Stomach (tissue), 4 donors: ENCODE measurements at regions not wholly inside any gene's neighbourhood (a gene's known extent, or its start where the extent isn't known, plus 50 kb on each side); places are given as distances from the start of the nearest gene placed in this dataset.

ENCODE experiments used
- EP300 ChIP-seq: sonication (generic); formaldehyde crosslinking; IDR thresholded peaks from one replicate; pipeline ENCODE4 v1.6.1; 2017; ENCODE audit warnings: antibody characterized with exemption
- POLR2A ChIP-seq, 4 donors: fragments of 450-650 bp; IDR thresholded peaks; one replicate each; pipeline ENCODE4 v1.6.1; 2016; ENCODE audit warnings: antibody characterized with exemption in 4 of 4, control low read depth in 2 of 4, mild to moderate bottlenecking in 1 of 4, moderate library complexity in 1 of 4
- POLR2AphosphoS5 ChIP-seq, 3 donors: sonication (generic); formaldehyde crosslinking; IDR thresholded peaks; one replicate each; pipeline ENCODE4 v1.6.1; 2016; ENCODE audit warnings: antibody characterized with exemption in 3 of 3
- TF ChIP-seq, protein P1 (sequence below), 7 experiments: fragments of 450-650 bp in 4 of 7; fragments of 200-600 bp in 3 of 7; sonication (generic) in 3 of 7; IDR thresholded peaks; one replicate each; pipeline ENCODE4 v1.5.1; 2016 to 2019; ENCODE audit warnings: antibody characterized with exemption in 7 of 7, control low read depth in 2 of 7, mild to moderate bottlenecking in 1 of 7

DNA sequence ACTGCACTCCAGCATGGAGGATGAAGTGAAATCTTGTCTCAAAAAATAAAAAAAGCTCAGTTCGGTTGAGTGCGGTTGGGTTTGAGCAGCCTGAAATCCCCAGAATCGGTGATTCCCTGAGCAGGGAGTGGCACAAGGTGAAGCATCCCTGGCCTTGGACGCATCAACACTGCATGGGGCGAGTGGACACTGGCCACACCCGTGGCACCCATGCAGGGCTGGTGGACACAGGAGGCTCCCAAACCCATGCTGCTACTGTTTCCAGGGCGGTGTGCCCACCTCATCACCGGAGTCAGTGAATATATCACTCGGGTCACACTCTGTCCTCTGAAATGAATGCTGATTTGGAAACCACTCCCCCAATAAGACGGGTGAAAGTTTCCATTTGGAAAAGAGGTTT, 53.4 kb upstream of the ACTRT2 start:
- TF ChIP-seq, protein P1, sequence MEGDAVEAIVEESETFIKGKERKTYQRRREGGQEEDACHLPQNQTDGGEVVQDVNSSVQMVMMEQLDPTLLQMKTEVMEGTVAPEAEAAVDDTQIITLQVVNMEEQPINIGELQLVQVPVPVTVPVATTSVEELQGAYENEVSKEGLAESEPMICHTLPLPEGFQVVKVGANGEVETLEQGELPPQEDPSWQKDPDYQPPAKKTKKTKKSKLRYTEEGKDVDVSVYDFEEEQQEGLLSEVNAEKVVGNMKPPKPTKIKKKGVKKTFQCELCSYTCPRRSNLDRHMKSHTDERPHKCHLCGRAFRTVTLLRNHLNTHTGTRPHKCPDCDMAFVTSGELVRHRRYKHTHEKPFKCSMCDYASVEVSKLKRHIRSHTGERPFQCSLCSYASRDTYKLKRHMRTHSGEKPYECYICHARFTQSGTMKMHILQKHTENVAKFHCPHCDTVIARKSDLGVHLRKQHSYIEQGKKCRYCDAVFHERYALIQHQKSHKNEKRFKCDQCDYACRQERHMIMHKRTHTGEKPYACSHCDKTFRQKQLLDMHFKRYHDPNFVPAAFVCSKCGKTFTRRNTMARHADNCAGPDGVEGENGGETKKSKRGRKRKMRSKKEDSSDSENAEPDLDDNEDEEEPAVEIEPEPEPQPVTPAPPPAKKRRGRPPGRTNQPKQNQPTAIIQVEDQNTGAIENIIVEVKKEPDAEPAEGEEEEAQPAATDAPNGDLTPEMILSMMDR (IDR thresholded peaks at IDR 0.05) = no peak
- TF ChIP-seq POLR2A (IDR thresholded peaks at IDR 0.05) (no peak), POLR2AphosphoS5 (IDR thresholded peaks at IDR 0.05) (no peak), EP300 (no peak)
